ENCODE measurements at regions not wholly inside any gene's neighbourhood (a gene's known extent, or its start where the extent isn't known, plus 50 kb on each side); places are given as distances from the start of the nearest gene placed in this dataset.

DNA sequence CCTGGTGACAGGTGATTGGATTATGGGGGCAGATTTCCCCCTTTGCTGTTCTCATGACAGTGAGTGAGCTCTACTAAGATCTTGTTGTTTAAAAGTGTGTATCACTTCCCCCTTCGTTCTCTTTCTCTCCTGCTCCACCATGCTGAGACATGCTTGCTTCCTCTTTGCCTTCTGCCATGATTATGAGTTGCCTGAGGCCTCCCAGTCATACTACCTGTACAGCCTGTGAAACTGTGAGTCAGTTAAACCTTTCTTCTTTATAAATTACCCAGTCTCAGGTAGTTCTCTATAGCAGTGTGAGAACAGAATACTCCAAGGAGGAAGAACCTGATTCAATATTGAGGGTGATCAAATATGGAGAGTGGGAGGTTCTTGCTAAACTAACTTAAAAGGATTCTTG is 724.9 kb downstream of the DOK5 start:
- no peak for TF ChIP-seq EZH2 (IDR thresholded peaks at IDR 0.05; ENCODE audit: borderline replicate concordance, low read depth, low read length, poor library complexity, severe bottlenecking)
- TF ChIP-seq, protein P1, sequence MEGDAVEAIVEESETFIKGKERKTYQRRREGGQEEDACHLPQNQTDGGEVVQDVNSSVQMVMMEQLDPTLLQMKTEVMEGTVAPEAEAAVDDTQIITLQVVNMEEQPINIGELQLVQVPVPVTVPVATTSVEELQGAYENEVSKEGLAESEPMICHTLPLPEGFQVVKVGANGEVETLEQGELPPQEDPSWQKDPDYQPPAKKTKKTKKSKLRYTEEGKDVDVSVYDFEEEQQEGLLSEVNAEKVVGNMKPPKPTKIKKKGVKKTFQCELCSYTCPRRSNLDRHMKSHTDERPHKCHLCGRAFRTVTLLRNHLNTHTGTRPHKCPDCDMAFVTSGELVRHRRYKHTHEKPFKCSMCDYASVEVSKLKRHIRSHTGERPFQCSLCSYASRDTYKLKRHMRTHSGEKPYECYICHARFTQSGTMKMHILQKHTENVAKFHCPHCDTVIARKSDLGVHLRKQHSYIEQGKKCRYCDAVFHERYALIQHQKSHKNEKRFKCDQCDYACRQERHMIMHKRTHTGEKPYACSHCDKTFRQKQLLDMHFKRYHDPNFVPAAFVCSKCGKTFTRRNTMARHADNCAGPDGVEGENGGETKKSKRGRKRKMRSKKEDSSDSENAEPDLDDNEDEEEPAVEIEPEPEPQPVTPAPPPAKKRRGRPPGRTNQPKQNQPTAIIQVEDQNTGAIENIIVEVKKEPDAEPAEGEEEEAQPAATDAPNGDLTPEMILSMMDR (conservative IDR thresholded peaks at IDR 0.05; ENCODE audit: low read depth, low read length), result no peak
